Psoas muscle (tissue), 6 donors: ENCODE measurements at regions not wholly inside any gene's neighbourhood (a gene's known extent, or its start where the extent isn't known, plus 50 kb on each side); places are given as distances from the start of the nearest gene placed in this dataset.

Experiments
- ATAC-seq, 4 donors: fragments of 200-7000 bp; cut with Tn5 transposase; one replicate each; pipeline ENCODE4 v1.9.1; 2020; ENCODE audit warnings: moderate library complexity in 3 of 4, mild to moderate bottlenecking in 2 of 4
- DNase-seq, 2 donors: peaks; one replicate each; pipeline ENCODE4 v3.0.0-alpha.2; 2020
- H3K27ac ChIP-seq: fragments of 200-600 bp; one replicate; pipeline ENCODE4 v1.8.0; 2022
- H3K27me3 ChIP-seq, 3 donors: fragments of 200-600 bp in 1 of 3; one replicate each; pipeline versions ENCODE4 v1.6.1 to v1.8.0; 2013 to 2022; ENCODE audit warnings: low read length in 2 of 3, mild to moderate bottlenecking in 2 of 3, moderate library complexity in 1 of 3; ENCODE audit not compliant: insufficient read depth in 3 of 3
- H3K36me3 ChIP-seq, 2 donors: fragments of 200-600 bp in 1 of 2; one replicate each; pipeline versions ENCODE4 v1.6.1 to v1.8.0; 2013 to 2022; ENCODE audit warnings: low read depth in 1 of 2, mild to moderate bottlenecking in 1 of 2, moderate library complexity in 1 of 2; ENCODE audit not compliant: insufficient read depth in 1 of 2
- H3K4me1 ChIP-seq: fragments of 200-600 bp; one replicate; pipeline ENCODE4 v1.8.0; 2022
- H3K4me3 ChIP-seq: fragments of 200-600 bp; one replicate; pipeline ENCODE4 v1.8.0; 2022; ENCODE audit warnings: mild to moderate bottlenecking
- H3K9me3 ChIP-seq: fragments of 200-600 bp; one replicate; pipeline ENCODE4 v1.8.0; 2022
- CTCF ChIP-seq: fragments of 200-600 bp; IDR thresholded peaks from one replicate; pipeline ENCODE4 v1.8.0; 2022; ENCODE audit warnings: antibody characterized with exemption
- intact Hi-C, 2 donors: fragments of 100-400 bp; cut with DNase I; formaldehyde crosslinking; loops; one replicate each; pipeline versions ENCODE4 v1.11.0 to v1.14.2; 2022
- donor health status: healthy with polysubstance abuse.
- donor health status: DM: no; HTN: no; CAD: no; lungs with moderate emphysema.
- donor health status: healthy.
- donor health status: DM: yes; HTN: yes; CAD: no.
- donor health status: DM: no; HTN: no; CAD: no.
- donor health status: DM: yes; HTN: yes; CAD: no.

DNA sequence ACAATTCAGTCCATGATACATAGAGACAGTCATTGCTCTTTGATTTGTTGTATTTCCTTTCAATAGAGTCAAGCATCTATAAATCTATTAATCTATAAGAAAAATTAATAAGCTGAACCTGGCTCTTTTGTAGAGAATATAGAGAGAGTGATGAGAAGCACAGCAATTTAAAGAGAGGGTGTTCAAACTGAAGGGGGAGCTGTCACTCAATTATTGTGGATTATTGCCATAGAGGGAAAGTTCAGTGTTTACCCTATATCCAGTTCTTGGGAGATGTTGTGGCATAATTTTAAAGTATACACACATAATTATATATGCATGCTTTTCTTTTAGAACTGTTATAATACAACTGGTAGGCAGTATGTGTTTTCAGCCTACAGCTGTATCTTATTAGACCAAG, 1469.0 kb upstream of the PABPC4L start:
- no peak for DNase-seq
- H3K4me1 ChIP-seq: peaks cover 8% of the 10 kb centered on the region
- H3K36me3 ChIP-seq: no peaks in the 10 kb centered on the region
- intact Hi-C loops: no loop called here
- H3K27ac ChIP-seq: no peak overlapping the region
- no peaks in the 10 kb centered on the region for H3K9me3 ChIP-seq
- H3K4me3 ChIP-seq: no peak overlapping the region
- ATAC-seq: no peak
- TF ChIP-seq CTCF: no peak
- H3K27me3 ChIP-seq: no peaks in the 10 kb centered on the region
